B cell (primary cell): ENCODE measurements at regions not wholly inside any gene's neighbourhood (a gene's known extent, or its start where the extent isn't known, plus 50 kb on each side); places are given as distances from the start of the nearest gene placed in this dataset.

Source experiments
- ATAC-seq: fragments of 200-7000 bp; cut with Tn5 transposase; one replicate; pipeline ENCODE4 v1.10.0; 2021; ENCODE audit warnings: low read depth, mild to moderate bottlenecking, moderate number of reproducible peaks, moderate library complexity
- CTCF ChIA-PET: fragments of 350-600 bp; sonication (Branson Sonifier 250); formaldehyde crosslinking; loops from one replicate; lab custom pipeline; 2021; ENCODE audit warnings: antibody characterized with exemption, inconsistent platforms; lab: Charles Lee
- POLR2A ChIA-PET: fragments of 350-600 bp; sonication (Branson Sonifier 250); formaldehyde crosslinking; loops from one replicate; lab custom pipeline; 2021; ENCODE audit warnings: antibody characterized with exemption; lab: Charles Lee
- DNase-seq: peaks from one replicate; pipeline ENCODE4 v3.0.0; 2013
- H2AFZ ChIP-seq: 2 replicates; pipeline ENCODE4 v1.6.1; 2012; ENCODE audit warnings: mild to moderate bottlenecking, low read depth, low read length; ENCODE audit not compliant: insufficient read depth, poor library complexity, severe bottlenecking
- H3K27ac ChIP-seq, 2 donors: 1 replicate in 1 of 2; 2 replicates in 1 of 2; pipeline ENCODE4 v1.5.1; 2012 to 2013; ENCODE audit warnings: low read length in 2 of 2, mild to moderate bottlenecking in 2 of 2, moderate library complexity in 1 of 2
- H3K27me3 ChIP-seq, 4 experiments: fragments of 200-600 bp in 1 of 4; sonication (generic) in 1 of 4; replicated peaks in 1 of 4; 1 replicate in 2 of 4; 2 replicates in 2 of 4; pipeline versions ENCODE4 v1.6.1 to v1.7.0; 2013 to 2016; ENCODE audit warnings: low read length in 3 of 4, mild to moderate bottlenecking in 2 of 4, mixed read lengths in 1 of 4, moderate library complexity in 1 of 4; ENCODE audit not compliant: insufficient read depth in 4 of 4, control insufficient read depth in 3 of 4; ENCODE audit errors: control extremely low read depth in 1 of 4
- H3K36me3 ChIP-seq, 2 experiments: replicated peaks in 1 of 2; 1 replicate in 1 of 2; 2 replicates in 1 of 2; pipeline versions ENCODE4 v1.6.1 to v1.7.1; 2013; ENCODE audit warnings: low read length in 1 of 2; ENCODE audit not compliant: insufficient read depth in 2 of 2, control insufficient read depth in 1 of 2; ENCODE audit errors: control extremely low read depth in 1 of 2, extremely low read depth in 1 of 2
- H3K4me1 ChIP-seq, 2 donors: fragments of 200-600 bp in 1 of 2; sonication (generic) in 1 of 2; 1 replicate in 1 of 2; 2 replicates in 1 of 2; pipeline versions ENCODE4 v1.5.1 to v1.6.1; 2013 to 2017; ENCODE audit warnings: low read length in 2 of 2; ENCODE audit not compliant: control insufficient read depth in 2 of 2, insufficient read depth in 2 of 2
- H3K4me2 ChIP-seq: replicated peaks from 2 replicates; pipeline ENCODE3; 2012; ENCODE audit warnings: mild to moderate bottlenecking, low read depth, low read length; ENCODE audit not compliant: poor library complexity, severe bottlenecking
- H3K4me3 ChIP-seq, 5 experiments: fragments of 200-600 bp in 1 of 5; sonication (generic) in 1 of 5; 1 replicate in 3 of 5; 2 replicates in 2 of 5; pipeline versions ENCODE4 v1.5.1 to v1.7.0; 2011 to 2016; ENCODE audit warnings: low read length in 4 of 5, mild to moderate bottlenecking in 4 of 5, low read depth in 2 of 5, control low read depth in 1 of 5, moderate library complexity in 1 of 5; ENCODE audit not compliant: insufficient read depth in 1 of 5; ENCODE audit errors: control extremely low read depth in 1 of 5, extremely low read depth in 1 of 5
- H3K79me2 ChIP-seq: fragments of 200-600 bp; sonication (generic); one replicate; pipeline ENCODE4 v1.6.0; 2016; ENCODE audit warnings: low read length; ENCODE audit not compliant: control insufficient read depth, insufficient read depth
- H3K9ac ChIP-seq: fragments of 200-600 bp; sonication (generic); 2 replicates; pipeline ENCODE4 v1.6.1; 2017; ENCODE audit warnings: mild to moderate bottlenecking, low read length, moderate library complexity
- H3K9me3 ChIP-seq, 3 donors: one replicate each; pipeline versions ENCODE4 v1.6.1 to v1.7.1; 2013; ENCODE audit warnings: low read length in 2 of 3; ENCODE audit not compliant: control insufficient read depth in 2 of 3, insufficient read depth in 1 of 3; ENCODE audit errors: control extremely low read depth in 1 of 3
- H4K20me1 ChIP-seq: 2 replicates; pipeline ENCODE4 v1.6.0; 2012; ENCODE audit warnings: mild to moderate bottlenecking, low read length; ENCODE audit not compliant: insufficient read depth, control insufficient read depth, poor library complexity, severe bottlenecking
- H3K27ac Mint-ChIP-seq: one replicate; pipeline ENCODE4 v1.8.0; 2021; ENCODE audit warnings: mixed read lengths
- H3K27me3 Mint-ChIP-seq: one replicate; pipeline ENCODE4 v1.8.0; 2021; ENCODE audit warnings: mixed read lengths
- H3K4me1 Mint-ChIP-seq: one replicate; pipeline ENCODE4 v1.8.0; 2021; ENCODE audit warnings: mixed read lengths
- H3K4me3 Mint-ChIP-seq: one replicate; pipeline ENCODE4 v1.8.0; 2021; ENCODE audit warnings: mixed read lengths
- H3K9me3 Mint-ChIP-seq: one replicate; pipeline ENCODE4 v1.8.0; 2022; ENCODE audit warnings: mixed read lengths; ENCODE audit not compliant: insufficient read depth
- CTCF ChIP-seq: fragments of 200-600 bp; IDR thresholded peaks from one replicate; pipeline ENCODE4 v1.8.0; 2022; ENCODE audit warnings: antibody characterized with exemption, mild to moderate bottlenecking
- EZH2 ChIP-seq: IDR thresholded peaks from 2 replicates; pipeline ENCODE4 v1.6.1; 2012; ENCODE audit warnings: borderline replicate concordance, low read depth, mild to moderate bottlenecking, moderate library complexity, low read length; ENCODE audit not compliant: insufficient read depth, poor library complexity, severe bottlenecking
- WGBS: methylation state at CpG from one replicate; pipeline ENCODE4 v1.1.5; 2013; ENCODE audit warnings: missing lambda C conversion rate; ENCODE audit not compliant: insufficient coverage; 5-methylcytosine and 5-hydroxymethylcytosine counted together
- intact Hi-C: fragments of 100-400 bp; cut with micrococcal nuclease; formaldehyde crosslinking; loops from one replicate; pipeline ENCODE4 v1.10.0; 2022

- peaks cover 64% of the 10 kb centered on the region for H3K27me3 Mint-ChIP-seq
- H3K27me3 ChIP-seq, result peaks cover 0 to 9% (median 0%) of the 10 kb centered on the region in 4 experiments
- H3K79me2 ChIP-seq, result no peaks in the 10 kb centered on the region
- ChIA-PET POLR2A (no interaction called here), CTCF (no interaction called here)
- no peak overlapping the region for H3K27ac Mint-ChIP-seq
- no peak for ATAC-seq
- H3K4me1 Mint-ChIP-seq, result no peaks in the 10 kb centered on the region
- no peaks in the 10 kb centered on the region for H4K20me1 ChIP-seq
- no peak for DNase-seq
- no peak overlapping the region for H3K4me3 ChIP-seq
- H2AFZ ChIP-seq, result no peak overlapping the region
- H3K36me3 ChIP-seq, result no peaks in the 10 kb centered on the region
- H3K9me3 Mint-ChIP-seq, result no peaks in the 10 kb centered on the region
- H3K4me1 ChIP-seq, result no peaks in the 10 kb centered on the region
- no peak overlapping the region for H3K9ac ChIP-seq
- intact Hi-C loops, result no loop called here
- no peak overlapping the region for H3K27ac ChIP-seq
- TF ChIP-seq EZH2 (no peak), CTCF (no peak)
- peaks cover 0 to 3% (median 0%) of the 10 kb centered on the region in 3 donors for H3K9me3 ChIP-seq
- WGBS, result 87% methylated on average over 8 of the region's 9 CpGs
- no peak overlapping the region for H3K4me2 ChIP-seq
- H3K4me3 Mint-ChIP-seq, result no peak overlapping the region
Observed at GRCh38 chr2:45072064-45072861, 63.0 kb upstream of the SIX2 start.

GRCh38 chr2:45070113-45070652 lies 60.9 kb upstream of the SIX2 start:
- WGBS, result 93% methylated on average over 4 of the region's 9 CpGs
- no peak for DNase-seq
- Histone ChIP-seq H3K36me3 (no peaks in the 10 kb centered on the region), H3K4me3 (no peak overlapping the region), H3K27me3 (peaks cover 0 to 9% (median 1%) of the 10 kb centered on the region in 4 experiments), H3K4me2 (no peak overlapping the region), H2AFZ (no peak overlapping the region), H4K20me1 (no peaks in the 10 kb centered on the region), H3K4me1 (no peaks in the 10 kb centered on the region), H3K9me3 (peaks cover 0 to 3% (median 0%) of the 10 kb centered on the region in 3 donors), H3K79me2 (no peaks in the 10 kb centered on the region), H3K27ac (no peak overlapping the region), H3K9ac (no peak overlapping the region)
- Mint-ChIP-seq H3K27ac (no peak overlapping the region), H3K4me3 (no peak overlapping the region), H3K9me3 (no peaks in the 10 kb centered on the region), H3K4me1 (no peaks in the 10 kb centered on the region), H3K27me3 (peaks cover 66% of the 10 kb centered on the region)
- ChIA-PET CTCF (no interaction called here), POLR2A (no interaction called here)
- intact Hi-C loops, result no loop called here
- TF ChIP-seq EZH2 (no peak), CTCF (no peak)
- no peak for ATAC-seq
